GM19239 (cell line): ENCODE measurements at regions not wholly inside any gene's neighbourhood (a gene's known extent, or its start where the extent isn't known, plus 50 kb on each side); places are given as distances from the start of the nearest gene placed in this dataset.

Experiments used
- DNase-seq: peaks from one replicate; pipeline ENCODE4 v3.0.0; 2011; ENCODE audit warnings: low spot score; ENCODE audit not compliant: insufficient read length
- FAIRE-seq: peaks from 2 replicates; lab custom pipeline; 2011; peaks lifted over from hg19 to GRCh38; lab: Jason Lieb, UNC

GRCh38 chr9:115938479-115938878, 215.1 kb upstream of the PAPPA start:
- DNase-seq, result no peak
- FAIRE-seq, result no peak

GRCh38 chr9:115939065-115939765, 214.4 kb upstream of the PAPPA start:
- FAIRE-seq, result no peak
- DNase-seq, result no peak

GRCh38 chr9:115941561-115942315, 211.9 kb upstream of the PAPPA start:
- DNase-seq, result no peak
- FAIRE-seq, result no peak

- no peak for FAIRE-seq
- DNase-seq, result no peak
These were observed 210.0 kb upstream of the PAPPA start for GRCh38 chr9:115943431-115944165.

- FAIRE-seq (no peak), DNase-seq (no peak)
These were observed 209.2 kb upstream of the PAPPA start for GRCh38 chr9:115944166-115944948.

- no peak for FAIRE-seq
- no peak for DNase-seq
These were observed 208.6 kb upstream of the PAPPA start for GRCh38 chr9:115945009-115945431.

GRCh38 chr9:115946530-115946929, 207.1 kb upstream of the PAPPA start:
- DNase-seq (no peak), FAIRE-seq (no peak)

GRCh38 chr9:115951977-115952376, 201.6 kb upstream of the PAPPA start:
- FAIRE-seq, result no peak
- DNase-seq, result no peak

- FAIRE-seq (no peak), DNase-seq (no peak)
These were observed 200.9 kb upstream of the PAPPA start for GRCh38 chr9:115952430-115953292.

- DNase-seq (no peak), FAIRE-seq (no peak)
These were observed 197.2 kb upstream of the PAPPA start for GRCh38 chr9:115956371-115956770.

GRCh38 chr9:115957585-115957984, 196.0 kb upstream of the PAPPA start:
- DNase-seq, result no peak
- no peak for FAIRE-seq

- DNase-seq, result no peak
- FAIRE-seq, result no peak
These were observed 188.8 kb upstream of the PAPPA start for GRCh38 chr9:115964710-115965347.

- DNase-seq (no peak), FAIRE-seq (no peak)
These were observed 186.9 kb upstream of the PAPPA start for GRCh38 chr9:115966660-115967059.

GRCh38 chr9:115969096-115969495, 184.5 kb upstream of the PAPPA start:
- DNase-seq (no peak), FAIRE-seq (no peak)

- DNase-seq, result no peak
- FAIRE-seq, result no peak
These were observed 181.2 kb upstream of the PAPPA start for GRCh38 chr9:115972362-115972761.

- DNase-seq (no peak), FAIRE-seq (no peak)
These were observed 180.6 kb upstream of the PAPPA start for GRCh38 chr9:115972843-115973595.

GRCh38 chr9:115976781-115977180, 176.8 kb upstream of the PAPPA start:
- no peak for DNase-seq
- FAIRE-seq, result no peak

- no peak for DNase-seq
- FAIRE-seq, result no peak
These were observed 175.5 kb upstream of the PAPPA start for GRCh38 chr9:115978091-115978490.
